Activated CD4-positive, CD25-positive, alpha-beta regulatory T cell treated with anti-CD3 and anti-CD28 coated beads, Interleukin-2, amount 50 U/mL, for 16 hours (primary cell): ENCODE measurements at regions not wholly inside any gene's neighbourhood (a gene's known extent, or its start where the extent isn't known, plus 50 kb on each side); places are given as distances from the start of the nearest gene placed in this dataset.
"Not testable (repeated sequence)": the region's sequence is repeated elsewhere in the genome, so short reads cannot be mapped to it uniquely, and the experiment has no call there.

Experiments
- DNase-seq: peaks from one replicate; pipeline ENCODE4 v3.0.0-alpha.2; 2020; ENCODE audit warnings: low read depth, low spot score

DNA sequence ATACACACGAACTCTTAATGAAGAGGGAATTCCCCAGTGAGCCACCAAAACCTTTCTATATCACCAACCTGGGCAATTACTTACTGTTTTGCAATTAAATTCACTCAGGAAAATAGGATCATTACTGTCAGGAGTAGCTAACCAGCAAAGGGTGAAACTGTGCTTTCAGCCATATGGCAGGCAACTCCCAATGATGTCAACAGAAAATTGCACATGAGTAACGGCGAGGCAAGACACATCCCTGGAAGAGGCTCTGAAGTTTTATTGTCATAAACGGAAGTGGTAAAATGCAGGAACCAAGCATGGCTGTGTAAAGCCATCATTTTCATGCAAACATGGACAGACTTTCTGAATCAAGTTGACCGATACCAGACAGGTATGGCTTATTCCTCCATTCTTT lies 548.9 kb upstream of the AUTS2 start:
- no peak for DNase-seq

DNA sequence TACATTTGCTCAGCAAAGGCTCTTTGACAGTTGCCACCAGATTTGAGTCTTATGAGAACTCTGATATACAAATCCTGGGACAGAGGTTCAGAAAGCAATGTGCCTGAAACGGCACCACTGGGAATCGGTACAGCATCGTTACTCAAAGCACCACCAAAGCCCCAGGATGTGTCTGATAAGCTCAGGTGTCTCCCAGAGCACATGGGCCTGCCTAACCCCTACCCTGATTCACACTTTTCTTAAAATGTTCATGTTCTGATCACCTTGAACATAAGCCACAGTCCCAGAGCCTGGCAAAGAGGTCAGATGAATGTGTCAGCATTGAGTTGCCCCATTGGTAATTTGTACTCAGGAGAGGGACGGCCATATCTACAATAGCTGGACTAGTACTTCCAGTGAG lies 545.8 kb upstream of the AUTS2 start:
- DNase-seq: no peak

DNA sequence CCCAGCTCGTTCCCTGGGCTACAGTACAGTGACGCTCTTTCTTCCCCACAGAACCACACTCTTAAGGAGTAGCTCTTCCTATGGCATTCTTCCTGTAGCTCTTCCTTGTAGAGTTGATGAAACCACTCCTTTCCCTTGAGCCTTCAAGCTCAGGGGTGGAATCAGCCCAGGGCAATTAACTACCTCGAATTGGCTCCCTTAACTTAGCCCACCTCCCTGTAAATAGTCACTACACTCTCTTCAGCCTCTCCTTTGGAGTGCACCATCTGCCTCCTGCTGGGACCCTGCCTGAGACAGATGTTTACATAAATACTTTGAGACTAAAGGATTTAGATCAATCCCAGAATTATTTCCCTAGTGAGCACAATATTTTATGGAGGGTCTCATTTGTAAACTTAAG lies 537.8 kb upstream of the AUTS2 start:
- DNase-seq: no peak

- no peak for DNase-seq
Observed at GRCh38 chr7:69062020-69062765, 536.1 kb upstream of the AUTS2 start.

GRCh38 chr7:69067397-69067796 lies 530.9 kb upstream of the AUTS2 start:
- DNase-seq: no peak

DNA sequence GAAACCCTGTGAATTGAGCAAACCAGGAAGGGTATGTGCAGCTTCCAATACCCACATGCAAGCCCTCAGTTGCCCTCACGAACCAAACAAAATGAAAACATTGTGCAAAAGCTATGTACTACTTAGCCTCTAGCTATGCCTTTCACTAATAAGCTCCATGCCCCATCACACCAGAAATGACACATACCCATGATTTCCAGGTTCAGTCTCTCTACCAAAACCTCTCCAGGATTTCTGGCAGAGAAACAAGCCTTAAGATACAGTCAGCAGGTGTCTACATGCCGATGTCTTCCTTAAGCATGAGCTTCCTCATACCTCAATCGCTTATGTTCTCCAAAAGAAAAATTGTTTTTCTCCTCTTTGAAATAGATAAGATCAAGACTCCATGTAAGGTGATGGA lies 527.8 kb upstream of the AUTS2 start:
- no peak for DNase-seq

GRCh38 chr7:69076566-69076965 lies 521.7 kb upstream of the AUTS2 start:
- DNase-seq: no peak

DNA sequence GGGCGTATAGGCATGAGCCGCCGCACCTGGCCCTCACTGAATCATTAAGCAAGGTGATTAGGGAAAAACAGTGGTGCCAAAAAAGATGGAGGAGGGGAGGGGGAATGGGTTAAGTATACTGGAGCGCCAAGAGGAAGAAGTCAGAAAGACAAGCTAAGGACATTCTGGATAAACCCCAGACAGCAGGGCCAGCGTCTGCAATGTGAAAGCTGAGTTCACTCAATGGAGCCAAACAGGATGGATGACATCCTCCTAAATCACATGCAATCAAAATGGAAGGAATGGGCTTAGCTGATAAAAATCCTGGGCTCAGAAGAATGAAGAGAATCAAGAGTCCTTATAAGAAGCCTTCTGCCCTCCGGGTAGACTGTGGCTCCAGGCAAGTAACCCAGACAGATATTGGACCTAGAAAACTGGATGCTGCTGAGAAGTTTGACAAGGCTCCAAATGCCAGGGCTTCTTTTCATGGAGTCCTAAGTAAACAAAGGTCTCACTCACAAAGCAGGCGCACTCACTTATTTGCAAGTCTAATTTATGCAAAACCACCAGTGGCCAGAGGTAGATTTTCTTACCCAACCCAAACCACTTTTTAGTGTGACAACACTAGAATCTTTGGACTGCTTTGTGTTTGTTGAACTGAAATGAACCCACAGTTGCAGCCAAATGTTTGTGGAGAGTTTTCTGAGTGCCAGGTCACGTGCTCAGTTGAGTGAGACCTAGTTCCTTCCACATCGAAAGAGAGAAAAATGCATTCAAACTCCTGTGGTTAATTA lies 519.1 kb upstream of the AUTS2 start:
- DNase-seq: no peak

DNA sequence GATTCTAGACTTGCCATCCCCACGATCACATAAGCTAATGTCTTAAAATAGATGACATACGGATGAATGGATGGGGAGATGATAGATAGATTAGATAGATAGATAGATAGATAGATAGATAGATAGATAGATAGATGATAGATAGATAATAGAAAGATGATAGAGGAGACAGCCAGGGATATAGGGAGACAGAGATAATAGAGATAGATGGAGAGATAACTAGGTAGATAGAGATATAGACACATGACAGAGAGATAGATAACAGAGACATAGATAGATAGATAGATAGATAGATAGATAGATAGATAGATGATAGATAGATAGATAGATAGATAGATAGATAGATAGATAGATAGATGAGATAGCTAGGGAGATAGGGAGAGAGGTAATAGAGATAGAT lies 511.0 kb upstream of the AUTS2 start:
- DNase-seq: not testable (repeated sequence)

DNA sequence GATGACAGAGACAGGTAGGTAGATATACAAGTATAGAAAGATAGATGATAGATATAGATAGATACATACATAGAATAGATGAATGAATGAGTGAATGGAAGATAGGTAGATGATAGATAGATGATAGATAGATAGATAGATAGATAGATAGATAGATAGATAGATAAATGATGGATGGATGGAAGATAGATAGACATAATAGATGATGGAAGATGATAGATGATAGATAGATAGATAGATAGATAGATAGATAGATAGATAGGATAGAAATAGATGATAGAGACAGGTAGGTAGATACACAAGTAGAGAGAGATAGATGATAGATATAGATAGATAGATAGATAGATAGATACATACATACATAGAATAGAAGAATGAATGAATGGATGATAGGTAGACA lies 510.1 kb upstream of the AUTS2 start:
- DNase-seq: no peak

DNA sequence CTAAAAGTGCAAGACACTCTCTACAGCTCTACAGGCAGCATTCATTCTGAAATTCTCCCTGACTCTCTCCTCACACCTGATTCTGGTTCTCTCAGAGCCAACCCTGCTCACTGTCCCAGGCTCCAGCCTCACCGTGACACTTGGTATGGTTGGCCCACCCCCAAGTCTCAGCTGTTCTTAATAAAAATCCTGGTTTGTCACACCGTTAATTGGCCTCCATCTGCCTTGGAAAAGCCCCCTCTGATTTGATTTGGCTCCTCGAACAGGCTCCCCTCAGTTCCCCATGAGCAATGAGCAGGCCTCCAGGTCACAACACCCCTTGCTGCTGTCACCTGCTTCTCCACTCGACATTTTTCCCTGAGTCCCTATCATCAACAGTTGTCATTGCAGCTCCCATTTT lies 507.3 kb upstream of the AUTS2 start:
- no peak for DNase-seq

- no peak for DNase-seq
Observed at GRCh38 chr7:69091521-69091920, 506.8 kb upstream of the AUTS2 start.

DNA sequence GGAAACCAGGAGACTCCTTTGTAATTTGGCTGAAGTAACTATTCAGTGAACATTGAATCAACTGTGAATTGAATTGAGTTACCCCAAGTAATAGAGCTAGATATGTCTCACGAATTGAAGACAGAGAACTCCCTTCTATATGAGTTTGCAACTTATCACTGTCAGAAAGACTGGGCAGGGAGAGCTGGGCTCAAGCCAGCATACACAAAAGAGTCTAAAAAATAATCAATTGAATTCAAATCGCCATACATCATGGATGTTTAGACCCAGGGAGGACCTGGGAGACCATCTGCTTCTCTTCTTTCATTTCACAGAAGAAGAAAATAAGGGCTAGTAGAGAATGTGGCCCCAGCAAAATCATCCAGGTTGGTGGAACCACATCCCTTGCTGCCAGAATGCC lies 503.1 kb upstream of the AUTS2 start:
- DNase-seq: no peak

- no peak for DNase-seq
Observed at GRCh38 chr7:69095649-69096048, 502.6 kb upstream of the AUTS2 start.

- DNase-seq: no peak
Observed at GRCh38 chr7:69104023-69104422, 494.3 kb upstream of the AUTS2 start.

DNA sequence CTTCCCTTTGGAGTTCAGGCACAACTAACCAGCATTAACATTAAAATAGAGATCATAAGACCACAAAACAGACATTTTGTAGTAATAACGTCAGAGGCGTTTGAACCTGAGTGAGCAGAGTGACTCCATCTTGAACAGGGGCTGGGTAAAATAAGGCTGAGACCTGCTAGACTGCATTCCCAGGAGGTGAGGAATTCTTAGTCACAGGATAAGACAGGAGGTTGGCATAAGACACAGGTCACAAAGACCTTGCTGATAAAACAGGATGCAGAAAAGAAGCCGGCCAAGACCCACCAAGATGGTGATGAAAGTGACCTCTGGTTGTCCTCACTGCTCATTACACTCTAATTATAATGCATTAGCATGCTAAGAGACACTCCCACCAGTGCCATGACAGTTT lies 493.2 kb upstream of the AUTS2 start:
- no peak for DNase-seq

GRCh38 chr7:69105981-69106380 lies 492.3 kb upstream of the AUTS2 start:
- DNase-seq: no peak

DNA sequence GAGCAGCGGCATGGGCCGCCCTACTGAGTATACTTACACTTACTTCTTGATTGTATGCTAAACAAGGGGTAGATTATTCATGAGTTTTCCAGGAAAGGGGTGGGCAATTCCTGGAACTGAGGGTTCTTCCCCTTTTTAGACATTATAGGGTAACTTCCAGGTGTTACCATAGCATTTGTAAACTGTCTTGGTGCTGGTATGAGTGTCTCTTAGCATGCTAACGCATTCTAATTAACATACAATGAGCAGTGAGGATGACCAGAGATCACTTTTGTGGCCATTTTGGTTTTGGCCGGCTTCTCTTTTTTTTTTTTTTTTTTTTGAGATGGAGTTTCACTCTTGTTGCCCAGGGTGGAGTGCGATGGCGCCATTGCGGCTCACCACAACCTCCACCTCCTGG lies 491.8 kb upstream of the AUTS2 start:
- DNase-seq: not testable (repeated sequence)

GRCh38 chr7:69106946-69107345 lies 491.3 kb upstream of the AUTS2 start:
- DNase-seq: not testable (repeated sequence)

DNA sequence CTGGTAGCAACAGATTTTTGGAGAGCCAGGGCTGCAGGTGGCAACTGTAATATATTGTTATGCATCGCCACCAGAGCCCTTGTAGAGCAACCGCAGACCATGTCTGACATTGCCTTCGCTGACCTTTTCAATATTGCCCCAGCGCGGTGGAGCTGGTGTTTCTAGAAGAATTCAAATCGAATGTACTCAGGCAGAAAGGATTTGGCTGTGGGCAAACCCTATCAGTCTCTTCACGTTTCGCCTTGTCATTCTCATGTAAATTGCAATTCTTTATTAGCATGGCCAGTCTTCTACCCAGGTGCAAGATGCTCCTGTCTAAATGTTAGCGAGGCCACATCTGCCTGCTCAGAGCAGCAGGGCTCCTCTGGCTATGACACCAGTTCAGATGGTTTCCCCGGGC lies 490.2 kb upstream of the AUTS2 start:
- DNase-seq: no peak

GRCh38 chr7:69109246-69109645 lies 489.0 kb upstream of the AUTS2 start:
- DNase-seq: no peak

DNA sequence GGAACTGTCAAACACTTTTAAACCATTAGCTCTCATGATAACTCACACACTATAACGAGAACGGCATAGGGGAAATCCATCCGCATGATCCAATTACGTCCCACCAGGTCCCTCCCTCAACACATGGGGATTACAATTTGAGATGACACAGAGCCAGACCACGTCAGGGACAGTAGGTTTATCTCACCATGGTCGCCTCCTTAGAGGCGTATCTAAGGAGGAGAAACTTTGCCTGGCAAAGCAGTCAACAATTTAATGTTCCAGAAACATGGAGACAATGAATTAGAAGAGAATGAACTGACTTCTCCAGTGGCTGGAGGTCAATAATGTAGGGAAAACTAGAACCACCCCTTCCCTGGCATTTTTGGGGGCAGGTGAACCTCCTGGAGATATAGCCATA lies 488.4 kb upstream of the AUTS2 start:
- no peak for DNase-seq

DNA sequence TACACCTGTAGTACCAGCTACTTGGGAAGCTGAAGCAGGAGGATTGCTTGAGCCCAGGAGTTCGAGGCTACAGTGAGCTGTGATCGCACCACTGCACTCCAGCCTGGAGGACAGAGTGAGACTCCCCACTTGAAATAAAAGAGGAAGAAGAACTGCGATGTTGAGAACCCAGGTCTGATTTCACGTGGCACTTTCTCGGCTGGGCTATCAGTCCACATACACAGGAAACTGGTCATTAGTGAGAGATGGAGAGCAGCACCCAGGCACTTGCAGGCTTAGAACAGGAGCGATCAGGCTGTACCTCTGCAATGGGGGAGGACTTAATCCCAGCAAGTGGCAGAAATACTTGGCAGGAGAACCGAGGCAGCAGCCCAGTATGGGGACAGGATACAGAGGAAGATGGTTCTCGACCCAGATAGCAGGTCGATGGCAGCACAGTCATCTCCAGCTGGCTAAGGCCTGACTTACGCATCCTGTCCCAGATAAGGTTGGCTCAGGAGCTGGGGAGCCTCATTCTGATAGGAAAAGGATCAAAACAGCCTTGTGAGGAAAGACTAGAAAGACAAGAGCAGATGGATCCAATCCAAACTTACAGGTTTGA lies 487.7 kb upstream of the AUTS2 start:
- DNase-seq: no peak
